Memory B cell (primary cell): ENCODE measurements at regions not wholly inside any gene's neighbourhood (a gene's known extent, or its start where the extent isn't known, plus 50 kb on each side); places are given as distances from the start of the nearest gene placed in this dataset.

ENCODE experiments used
- ATAC-seq: fragments of 150-1000 bp; cut with Tn5 transposase; 2 replicates; pipeline ENCODE4 v1.10.0; 2021; ENCODE audit warnings: low read depth, mild to moderate bottlenecking, moderate library complexity
- DNase-seq, 2 donors: peaks; one replicate each; pipeline ENCODE4 v3.0.0; 2022; ENCODE audit warnings: low spot score in 2 of 2
- H3K27ac Mint-ChIP-seq: one replicate; pipeline ENCODE4 v1.8.0; 2022; ENCODE audit warnings: mild to moderate bottlenecking, moderate library complexity, mixed read lengths
- H3K27me3 Mint-ChIP-seq: one replicate; pipeline ENCODE4 v1.8.0; 2022; ENCODE audit warnings: mixed read lengths
- H3K36me3 Mint-ChIP-seq: one replicate; pipeline ENCODE4 v1.8.0; 2022; ENCODE audit warnings: mild to moderate bottlenecking, mixed read lengths
- H3K4me1 Mint-ChIP-seq: one replicate; pipeline ENCODE4 v1.8.0; 2022; ENCODE audit warnings: mixed read lengths
- H3K4me3 Mint-ChIP-seq: one replicate; pipeline ENCODE4 v1.8.0; 2022; ENCODE audit warnings: mild to moderate bottlenecking, moderate library complexity, mixed read lengths
- H3K9me3 Mint-ChIP-seq: one replicate; pipeline ENCODE4 v1.8.0; 2022; ENCODE audit warnings: mixed read lengths

GRCh38 chrX:874061-874460 lies 243.5 kb downstream of the SHOX start:
- ATAC-seq, result no peak

GRCh38 chrX:873016-873415 lies 242.4 kb downstream of the SHOX start:
- no peaks in the 10 kb centered on the region for H3K4me1 Mint-ChIP-seq
- peaks cover 10% of the 10 kb centered on the region for H3K9me3 Mint-ChIP-seq
- H3K36me3 Mint-ChIP-seq, result no peaks in the 10 kb centered on the region
- DNase-seq (no peak), ATAC-seq (no peak)
- H3K4me3 Mint-ChIP-seq, result no peak overlapping the region
- peaks cover 2% of the 10 kb centered on the region for H3K27me3 Mint-ChIP-seq
- no peak overlapping the region for H3K27ac Mint-ChIP-seq

More at GRCh38 chrX:874061-874460, 243.5 kb downstream of the SHOX start:
- DNase-seq, result no peak
- peaks cover 2% of the 10 kb centered on the region for H3K27me3 Mint-ChIP-seq
- H3K27ac Mint-ChIP-seq, result no peak overlapping the region
- no peaks in the 10 kb centered on the region for H3K4me1 Mint-ChIP-seq
- no peaks in the 10 kb centered on the region for H3K36me3 Mint-ChIP-seq
- peaks cover 10% of the 10 kb centered on the region for H3K9me3 Mint-ChIP-seq
- H3K4me3 Mint-ChIP-seq, result no peak overlapping the region

DNA sequence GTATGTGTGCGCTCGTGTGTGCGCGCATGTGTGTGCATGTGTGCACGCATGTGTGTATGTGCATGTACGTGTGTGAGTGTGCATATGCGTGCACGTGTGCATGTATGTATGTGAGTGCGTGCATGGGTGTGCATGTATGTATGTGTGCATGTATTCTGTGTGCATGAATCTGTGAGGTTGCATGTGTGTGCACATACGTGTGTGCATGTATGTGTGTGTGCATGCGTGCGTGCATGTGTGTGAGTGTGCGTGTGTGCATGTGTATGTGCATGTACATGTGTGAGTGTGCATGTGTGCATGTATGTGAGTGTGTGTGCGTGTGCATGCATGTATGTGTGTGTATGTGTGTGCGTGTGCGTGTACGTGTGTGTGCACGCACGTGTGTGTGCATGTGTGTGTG lies 241.5 kb downstream of the SHOX start:
- ATAC-seq, result no peak
- no peak overlapping the region for H3K27ac Mint-ChIP-seq

DNA sequence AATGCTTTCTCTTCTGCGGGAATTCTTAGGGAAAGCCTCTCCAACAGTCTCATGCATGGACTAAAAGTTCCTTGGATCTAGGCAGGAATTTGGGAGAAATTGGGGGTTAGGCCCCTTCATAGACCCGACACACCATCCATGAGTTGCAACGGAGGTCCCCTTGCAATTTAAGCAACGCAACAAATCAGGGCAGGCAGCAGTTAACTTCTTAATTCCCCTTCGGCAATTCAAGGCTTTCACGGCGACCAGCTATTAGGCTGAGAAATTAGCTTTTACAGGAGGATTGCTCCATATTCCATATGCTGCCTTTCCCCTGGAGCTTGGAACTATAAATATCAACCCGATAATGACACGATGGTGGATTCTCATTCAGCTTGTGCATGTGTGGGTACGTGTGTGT lies 241.0 kb downstream of the SHOX start:
- Mint-ChIP-seq H3K27ac (no peak overlapping the region), H3K9me3 (peaks cover 8% of the 10 kb centered on the region), H3K27me3 (peaks cover 2% of the 10 kb centered on the region), H3K4me3 (no peak overlapping the region), H3K4me1 (no peaks in the 10 kb centered on the region), H3K36me3 (no peaks in the 10 kb centered on the region)
- no peak for ATAC-seq
- no peak for DNase-seq

More for the DNA sequence above, 241.5 kb downstream of the SHOX start:
- Mint-ChIP-seq H3K36me3 (no peaks in the 10 kb centered on the region), H3K27me3 (peaks cover 2% of the 10 kb centered on the region), H3K4me1 (no peaks in the 10 kb centered on the region), H3K9me3 (peaks cover 8% of the 10 kb centered on the region), H3K4me3 (no peak overlapping the region)
- DNase-seq, result no peak

DNA sequence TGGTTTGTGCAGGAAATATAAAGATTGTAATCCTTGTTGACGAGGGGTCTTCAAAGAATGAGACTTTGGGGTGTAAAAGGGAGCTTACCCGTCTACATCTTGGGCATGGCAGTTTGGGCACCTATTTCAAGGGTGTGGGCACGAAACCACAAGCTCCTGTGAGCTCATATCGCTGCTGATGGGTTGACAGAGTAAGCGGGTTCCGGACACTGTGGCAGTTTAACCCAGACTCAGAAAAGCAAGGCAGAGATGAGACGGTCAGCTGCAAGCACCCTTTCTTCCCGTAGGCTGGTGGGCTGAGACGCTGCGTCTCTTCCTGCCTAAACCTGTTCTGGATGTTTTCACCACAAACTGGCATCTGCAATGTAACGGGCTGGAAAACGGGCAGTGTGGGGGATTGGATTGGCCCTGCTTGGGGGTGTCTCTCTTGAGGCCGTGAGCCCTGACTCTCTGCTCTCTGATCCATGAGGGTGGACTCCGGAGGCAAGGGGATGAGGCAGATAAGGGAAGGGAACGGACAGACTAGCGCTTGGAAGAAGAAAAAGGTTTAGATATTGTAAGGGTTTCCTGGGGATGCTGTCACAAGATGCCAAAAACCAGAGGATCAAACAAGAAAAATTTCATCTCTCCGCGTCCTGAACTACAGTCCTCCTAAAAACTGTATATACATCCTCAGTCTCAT lies 237.5 kb downstream of the SHOX start:
- Mint-ChIP-seq H3K36me3 (no peaks in the 10 kb centered on the region), H3K9me3 (peaks cover 8% of the 10 kb centered on the region), H3K4me3 (no peak overlapping the region), H3K27ac (no peak overlapping the region), H3K4me1 (no peaks in the 10 kb centered on the region), H3K27me3 (peaks cover 2% of the 10 kb centered on the region)
- DNase-seq, result no peak
- no peak for ATAC-seq

DNA sequence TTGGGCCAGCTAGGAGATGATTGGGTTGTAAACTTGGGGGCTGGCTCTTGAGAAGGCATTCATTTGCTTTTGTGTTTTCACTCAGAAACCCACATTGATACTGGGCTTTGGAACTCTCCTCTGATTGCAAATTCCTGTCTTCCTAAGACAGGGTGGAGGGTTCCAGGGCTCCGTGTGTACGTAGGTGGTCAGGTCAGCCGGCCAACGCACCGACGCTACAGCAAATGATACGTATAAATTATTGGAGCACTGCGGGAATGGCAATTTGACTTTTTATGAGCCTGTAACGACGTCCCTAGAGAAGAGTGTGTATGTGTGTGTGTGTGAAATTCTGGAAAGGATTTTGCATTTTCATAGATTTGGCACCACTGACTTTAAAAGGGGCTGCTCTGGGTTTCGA lies 236.9 kb downstream of the SHOX start:
- no peak overlapping the region for H3K27ac Mint-ChIP-seq
- peaks cover 2% of the 10 kb centered on the region for H3K27me3 Mint-ChIP-seq
- DNase-seq (no peak), ATAC-seq (no peak)
- peaks cover 8% of the 10 kb centered on the region for H3K9me3 Mint-ChIP-seq
- no peak overlapping the region for H3K4me3 Mint-ChIP-seq
- no peaks in the 10 kb centered on the region for H3K4me1 Mint-ChIP-seq
- H3K36me3 Mint-ChIP-seq, result no peaks in the 10 kb centered on the region

- H3K27ac Mint-ChIP-seq, result no peak overlapping the region
- H3K4me3 Mint-ChIP-seq, result no peak overlapping the region
- peaks cover 2% of the 10 kb centered on the region for H3K27me3 Mint-ChIP-seq
- DNase-seq (no peak), ATAC-seq (no peak)
- peaks cover 2% of the 10 kb centered on the region for H3K9me3 Mint-ChIP-seq
- no peaks in the 10 kb centered on the region for H3K4me1 Mint-ChIP-seq
- no peaks in the 10 kb centered on the region for H3K36me3 Mint-ChIP-seq
Observed at GRCh38 chrX:866441-866990, 235.9 kb downstream of the SHOX start.

DNA sequence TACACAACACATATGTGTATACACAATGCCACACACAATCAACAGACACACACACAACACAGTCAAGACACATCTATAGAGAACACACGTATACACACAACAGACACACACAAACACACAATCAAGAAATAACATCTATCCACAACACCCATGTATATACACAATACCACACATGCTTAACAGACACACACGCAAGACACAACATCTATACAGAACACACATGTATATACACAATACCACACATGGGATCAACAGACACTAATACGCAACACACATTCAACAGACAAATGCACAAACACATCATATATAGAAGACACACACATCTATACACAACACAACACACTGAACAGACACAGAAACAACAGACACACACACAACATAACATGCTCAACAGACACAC lies 234.8 kb downstream of the SHOX start:
- H3K9me3 Mint-ChIP-seq, result no peaks in the 10 kb centered on the region
- no peak overlapping the region for H3K4me3 Mint-ChIP-seq
- H3K27me3 Mint-ChIP-seq, result peaks cover 2% of the 10 kb centered on the region
- no peaks in the 10 kb centered on the region for H3K36me3 Mint-ChIP-seq
- H3K27ac Mint-ChIP-seq, result no peak overlapping the region
- no peak for ATAC-seq
- no peaks in the 10 kb centered on the region for H3K4me1 Mint-ChIP-seq
- no peak for DNase-seq

- no peaks in the 10 kb centered on the region for H3K27me3 Mint-ChIP-seq
- H3K9me3 Mint-ChIP-seq, result peaks cover 13% of the 10 kb centered on the region
- ATAC-seq, result no peak
- no peaks in the 10 kb centered on the region for H3K4me1 Mint-ChIP-seq
- no peak overlapping the region for H3K27ac Mint-ChIP-seq
- no peak for DNase-seq
- no peak overlapping the region for H3K4me3 Mint-ChIP-seq
- no peaks in the 10 kb centered on the region for H3K36me3 Mint-ChIP-seq
Observed at GRCh38 chrX:861921-862320, 231.3 kb downstream of the SHOX start.

DNA sequence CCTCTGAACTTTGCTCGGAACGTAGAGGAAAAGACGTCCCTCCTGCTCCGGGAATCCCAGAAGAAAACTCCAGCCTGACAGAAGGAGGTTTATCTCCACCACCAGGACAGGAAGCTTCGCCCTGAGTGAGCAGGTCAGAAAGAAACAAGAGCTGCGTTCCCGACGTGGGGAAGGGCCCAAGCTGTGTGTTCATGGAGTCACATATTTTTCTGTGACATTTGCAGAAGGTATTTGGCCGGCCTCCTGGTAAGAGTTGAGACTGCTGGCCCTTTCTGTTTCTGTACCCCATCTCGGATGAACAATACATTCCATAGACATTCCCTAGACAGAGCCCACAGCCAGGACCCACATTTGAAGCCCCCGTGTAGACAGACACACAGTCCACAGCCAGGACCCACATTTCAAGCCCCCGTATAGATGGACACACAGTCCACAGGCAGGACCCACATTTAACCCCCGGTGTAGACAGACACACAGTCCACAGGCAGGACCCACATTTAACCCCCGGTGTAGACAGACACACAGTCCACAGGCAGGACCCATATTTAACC lies 230.8 kb downstream of the SHOX start:
- no peak for ATAC-seq
- Mint-ChIP-seq H3K27me3 (no peaks in the 10 kb centered on the region), H3K4me3 (no peak overlapping the region), H3K4me1 (no peaks in the 10 kb centered on the region), H3K9me3 (peaks cover 13% of the 10 kb centered on the region), H3K36me3 (no peaks in the 10 kb centered on the region), H3K27ac (no peak overlapping the region)
- DNase-seq, result no peak

DNA sequence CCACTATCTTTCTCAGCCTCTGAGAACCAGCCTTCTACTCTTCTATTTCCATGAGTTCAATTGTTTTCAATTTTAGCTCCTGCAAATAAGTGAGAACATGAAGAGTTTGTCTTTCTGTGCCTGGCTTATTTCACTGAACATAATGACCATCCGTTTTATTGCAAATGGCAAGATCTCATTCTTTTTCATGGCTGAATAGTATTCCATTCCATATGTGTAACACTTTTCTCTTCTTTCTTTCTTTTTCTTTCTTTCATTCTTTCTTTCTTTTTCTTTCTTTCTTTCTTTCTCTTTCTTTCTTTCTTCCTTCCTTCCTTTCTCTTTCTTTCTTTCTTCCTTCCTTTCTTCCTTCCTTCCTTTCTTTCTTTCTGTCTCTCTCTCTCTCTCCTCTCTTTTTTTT lies 228.7 kb downstream of the SHOX start:
- peaks cover 4% of the 10 kb centered on the region for H3K36me3 Mint-ChIP-seq
- H3K9me3 Mint-ChIP-seq, result peaks cover 20% of the 10 kb centered on the region
- DNase-seq (no peak), ATAC-seq (no peak)
- no peaks in the 10 kb centered on the region for H3K4me1 Mint-ChIP-seq
- no peak overlapping the region for H3K4me3 Mint-ChIP-seq
- no peaks in the 10 kb centered on the region for H3K27me3 Mint-ChIP-seq
- H3K27ac Mint-ChIP-seq, result no peak overlapping the region

DNA sequence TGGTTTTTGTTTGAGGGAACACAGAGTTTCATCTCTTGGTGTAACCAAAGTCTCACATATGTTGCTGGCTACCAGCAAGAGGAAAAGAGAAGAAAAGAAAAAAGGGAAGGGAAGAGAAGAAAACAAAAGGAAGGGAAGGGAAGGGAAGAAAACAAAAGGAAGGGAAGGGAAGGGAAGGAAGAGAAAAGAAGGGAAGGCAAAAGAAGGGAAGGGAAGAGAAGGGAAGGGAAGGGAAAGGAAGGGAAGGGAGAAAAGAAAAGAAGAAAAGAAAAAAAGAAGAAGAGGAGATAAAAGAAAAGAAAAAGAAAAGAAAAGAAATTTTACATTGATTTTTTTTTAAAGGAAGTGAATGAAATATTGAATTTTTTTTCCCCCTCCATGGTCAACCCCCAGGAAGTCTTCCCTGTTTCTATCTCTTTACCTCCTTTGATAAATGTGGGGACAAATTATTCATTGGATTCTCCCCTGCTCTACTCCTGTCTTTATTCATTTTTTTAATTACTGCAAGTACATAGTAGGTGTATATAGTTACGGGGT lies 228.0 kb downstream of the SHOX start:
- no peak overlapping the region for H3K27ac Mint-ChIP-seq
- H3K27me3 Mint-ChIP-seq, result no peaks in the 10 kb centered on the region
- no peaks in the 10 kb centered on the region for H3K4me1 Mint-ChIP-seq

DNA sequence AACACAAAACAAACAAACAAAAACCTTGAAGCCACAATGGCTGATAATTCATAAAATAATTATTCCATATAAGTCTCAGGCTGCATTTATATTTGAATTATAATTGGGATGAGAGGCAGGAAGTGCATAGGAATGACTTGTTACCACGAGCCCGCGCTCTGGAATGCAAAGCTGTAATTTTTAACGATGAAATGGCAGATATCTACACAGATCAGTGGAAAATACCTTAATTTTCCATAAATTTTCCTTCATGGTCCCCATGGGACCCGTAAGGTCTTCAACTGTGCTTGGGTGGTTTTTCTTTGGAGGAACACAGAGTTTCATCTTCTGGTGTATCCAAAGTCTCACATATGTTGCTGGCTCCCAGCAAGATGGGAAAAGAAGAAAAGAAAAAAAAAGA lies 226.8 kb downstream of the SHOX start:
- H3K36me3 Mint-ChIP-seq, result peaks cover 4% of the 10 kb centered on the region
- DNase-seq (no peak), ATAC-seq (no peak)
- H3K4me3 Mint-ChIP-seq, result no peak overlapping the region
- no peaks in the 10 kb centered on the region for H3K4me1 Mint-ChIP-seq
- H3K27ac Mint-ChIP-seq, result no peak overlapping the region
- peaks cover 20% of the 10 kb centered on the region for H3K9me3 Mint-ChIP-seq
- H3K27me3 Mint-ChIP-seq, result peaks cover 4% of the 10 kb centered on the region

More for the DNA sequence above, 228.0 kb downstream of the SHOX start:
- no peak overlapping the region for H3K4me3 Mint-ChIP-seq
- ATAC-seq (no peak), DNase-seq (no peak)
- H3K9me3 Mint-ChIP-seq, result peaks cover 20% of the 10 kb centered on the region
- H3K36me3 Mint-ChIP-seq, result peaks cover 4% of the 10 kb centered on the region

- H3K36me3 Mint-ChIP-seq, result peaks cover 4% of the 10 kb centered on the region
- peaks cover 4% of the 10 kb centered on the region for H3K27me3 Mint-ChIP-seq
- H3K9me3 Mint-ChIP-seq, result peaks cover 20% of the 10 kb centered on the region
- H3K4me1 Mint-ChIP-seq, result no peaks in the 10 kb centered on the region
- no peak overlapping the region for H3K4me3 Mint-ChIP-seq
- ATAC-seq (no peak), DNase-seq (no peak)
- H3K27ac Mint-ChIP-seq, result no peak overlapping the region
Observed at GRCh38 chrX:856566-857290, 226.1 kb downstream of the SHOX start.
